A549 (cell line): ENCODE measurements at regions not wholly inside any gene's neighbourhood (a gene's known extent, or its start where the extent isn't known, plus 50 kb on each side); places are given as distances from the start of the nearest gene placed in this dataset.

Experiments used
- ATAC-seq, 2 experiments: fragments of 200-7000 bp in 1 of 2; fragments of >200 bp in 1 of 2; cut with Nextera tagmentation in 1 of 2; cut with Tn5 transposase in 1 of 2; 3 replicates each; pipeline versions ENCODE4 v1.8.0 to v1.9.1; 2018 to 2020; ENCODE audit warnings: mild to moderate bottlenecking in 1 of 2, moderate library complexity in 1 of 2
- CTCF ChIA-PET: fragments of 300-600 bp; sonication (Branson Sonifier 250); formaldehyde crosslinking; extraction: SDS; loops from one replicate; lab custom pipeline; 2021; ENCODE audit warnings: antibody characterized with exemption, inconsistent platforms; lab: Yijun Ruan, JAX
- POLR2A ChIA-PET: fragments of 350-600 bp; formaldehyde crosslinking; extraction: SDS; loops from one replicate; lab custom pipeline; 2021; ENCODE audit warnings: antibody characterized with exemption, inconsistent platforms; lab: Yijun Ruan, JAX
- DNase-seq, 2 experiments: peaks; one replicate each; pipeline versions ENCODE4 v3.0.0 to v3.0.0-alpha.2; 2011 to 2016; ENCODE audit warnings: low read depth in 1 of 2, low spot score in 1 of 2
- FAIRE-seq: peaks from 2 replicates; lab custom pipeline; 2011; peaks lifted over from hg19 to GRCh38; lab: Jason Lieb, UNC
- H3K27ac ChIP-seq, 2 experiments: fragments of >200 bp; sonication (Bioruptor Twin); formaldehyde crosslinking; 3 replicates each; pipeline ENCODE4 v1.5.1; 2016 to 2017
- H3K4me1 ChIP-seq: fragments of >200 bp; sonication (Bioruptor Twin); formaldehyde crosslinking; 3 replicates; pipeline ENCODE4 v1.6.1; 2016
- H3K4me2 ChIP-seq: fragments of >200 bp; sonication (Bioruptor Twin); formaldehyde crosslinking; 3 replicates; pipeline ENCODE4 v1.6.1; 2016
- H3K4me3 ChIP-seq: fragments of >200 bp; sonication (Bioruptor Twin); formaldehyde crosslinking; 3 replicates; pipeline ENCODE4 v1.5.1; 2016
- H3K9me3 ChIP-seq: fragments of >200 bp; sonication (Bioruptor Twin); formaldehyde crosslinking; 3 replicates; pipeline ENCODE4 v1.6.1; 2016
- BHLHE40 ChIP-seq: IDR thresholded peaks from 2 replicates; pipeline ENCODE4 v1.6.1; 2012; ENCODE audit warnings: low read depth, low read length, inconsistent platforms
- CEBPB ChIP-seq, 2 experiments: fragments of >200 bp in 1 of 2; sonication (Bioruptor Twin) in 1 of 2; formaldehyde crosslinking in 1 of 2; IDR thresholded peaks; 2 replicates each; pipeline ENCODE4 v1.6.1; 2012 to 2016
- EHF ChIP-seq: fragments of 250-450 bp; sonication (Bioruptor Pico); IDR thresholded peaks from 2 replicates; pipeline ENCODE4 v1.5.0; 2020; ENCODE audit warnings: mild to moderate bottlenecking
- FOSL2 ChIP-seq, 2 experiments: fragments of 450-650 bp in 1 of 2; fragments of >200 bp in 1 of 2; sonication (Bioruptor Twin) in 1 of 2; formaldehyde crosslinking; IDR thresholded peaks; 2 replicates each; pipeline versions ENCODE4 v1.5.0 to v1.6.1; 2016 to 2020; ENCODE audit warnings: mild to moderate bottlenecking in 1 of 2, moderate library complexity in 1 of 2
- FOXS1 ChIP-seq: fragments of 250-450 bp; sonication (Bioruptor Pico); IDR thresholded peaks from 2 replicates; pipeline ENCODE4 v1.5.0; 2020; ENCODE audit warnings: mild to moderate bottlenecking, moderate library complexity
- GATA3 ChIP-seq: IDR thresholded peaks from 2 replicates; pipeline ENCODE4 v1.6.1; 2012; ENCODE audit warnings: borderline replicate concordance
- HEYL ChIP-seq: fragments of 250-450 bp; sonication (Bioruptor Pico); IDR thresholded peaks from 2 replicates; pipeline ENCODE4 v1.8.0; 2021; ENCODE audit warnings: mild to moderate bottlenecking, moderate library complexity
- HOXB5 ChIP-seq: fragments of 250-450 bp; sonication (Bioruptor Pico); IDR thresholded peaks from 2 replicates; pipeline ENCODE4 v1.5.0; 2020; ENCODE audit warnings: mild to moderate bottlenecking, moderate library complexity
- JUN ChIP-seq, 2 experiments: fragments of >200 bp; sonication (Bioruptor Twin); formaldehyde crosslinking; IDR thresholded peaks; 2 replicates in 1 of 2; 3 replicates in 1 of 2; pipeline ENCODE4 v1.6.1; 2016 to 2017
- MAFK ChIP-seq: fragments of 450-650 bp; IDR thresholded peaks from 2 replicates; pipeline ENCODE4 v1.6.1; 2014; ENCODE audit not compliant: partially characterized antibody
- MAZ ChIP-seq: fragments of 150-350 bp; IDR thresholded peaks from 2 replicates; pipeline ENCODE4 v1.6.1; 2014; ENCODE audit warnings: antibody characterized with exemption, low read depth, low read length, borderline replicate concordance
- NPAS2 ChIP-seq: fragments of 250-450 bp; sonication (Bioruptor Pico); IDR thresholded peaks from 2 replicates; pipeline ENCODE4 v1.8.0; 2022; ENCODE audit warnings: mild to moderate bottlenecking, moderate library complexity, borderline replicate concordance
- PHF8 ChIP-seq: fragments of 200-600 bp; sonication (generic); IDR thresholded peaks from 2 replicates; pipeline ENCODE4 v1.6.1; 2016; ENCODE audit warnings: low read depth, mild to moderate bottlenecking, antibody characterized with exemption, moderate library complexity, borderline replicate concordance
- RARB ChIP-seq: fragments of 250-450 bp; sonication (Bioruptor Pico); IDR thresholded peaks from 2 replicates; pipeline ENCODE4 v1.8.0; 2021; ENCODE audit warnings: mild to moderate bottlenecking, moderate library complexity
- RFX5 ChIP-seq: fragments of 450-650 bp; IDR thresholded peaks from 2 replicates; pipeline ENCODE4 v1.7.1; 2014; ENCODE audit warnings: antibody characterized with exemption, mild to moderate bottlenecking, moderate library complexity
- RNF2 ChIP-seq: fragments of 200-600 bp; sonication (generic); IDR thresholded peaks from 2 replicates; pipeline ENCODE4 v1.6.1; 2016; ENCODE audit warnings: low read depth, mild to moderate bottlenecking, antibody characterized with exemption, moderate library complexity, borderline replicate concordance
- SREBF2 ChIP-seq: fragments of 450-650 bp; IDR thresholded peaks from 2 replicates; pipeline ENCODE4 v1.6.1; 2014; ENCODE audit warnings: mild to moderate bottlenecking, moderate library complexity
- ZSCAN20 ChIP-seq: fragments of 250-450 bp; sonication (Bioruptor Pico); IDR thresholded peaks from 2 replicates; pipeline ENCODE4 v1.8.0; 2022; ENCODE audit warnings: mild to moderate bottlenecking, moderate library complexity
- WGBS: methylation state at CpG from one replicate; pipeline ENCODE4 v1.1.6; 2017; ENCODE audit errors: missing lambda C conversion rate; 5-methylcytosine and 5-hydroxymethylcytosine counted together
- TF ChIP-seq, protein P1 (sequence below): fragments of >200 bp; sonication (Bioruptor Twin); formaldehyde crosslinking; IDR thresholded peaks from 2 replicates; pipeline ENCODE4 v1.6.1; 2016
- TF ChIP-seq, protein P2 (sequence below): fragments of 250-450 bp; sonication (Bioruptor Pico); IDR thresholded peaks from 2 replicates; pipeline ENCODE4 v1.5.0; 2021; ENCODE audit warnings: mild to moderate bottlenecking, moderate library complexity, borderline replicate concordance
- TF ChIP-seq, protein P3 (sequence below): fragments of >200 bp; sonication (Bioruptor Twin); formaldehyde crosslinking; IDR thresholded peaks from 3 replicates; pipeline ENCODE4 v1.5.1; 2016
- TF ChIP-seq, protein P4 (sequence below): fragments of >200 bp; sonication (Bioruptor Twin); formaldehyde crosslinking; IDR thresholded peaks from 3 replicates; pipeline ENCODE4 v1.6.1; 2016
- TF ChIP-seq, protein P5 (sequence below): fragments of 450-650 bp; IDR thresholded peaks from 2 replicates; pipeline ENCODE4 v1.6.1; 2014; ENCODE audit warnings: antibody characterized with exemption

DNA sequence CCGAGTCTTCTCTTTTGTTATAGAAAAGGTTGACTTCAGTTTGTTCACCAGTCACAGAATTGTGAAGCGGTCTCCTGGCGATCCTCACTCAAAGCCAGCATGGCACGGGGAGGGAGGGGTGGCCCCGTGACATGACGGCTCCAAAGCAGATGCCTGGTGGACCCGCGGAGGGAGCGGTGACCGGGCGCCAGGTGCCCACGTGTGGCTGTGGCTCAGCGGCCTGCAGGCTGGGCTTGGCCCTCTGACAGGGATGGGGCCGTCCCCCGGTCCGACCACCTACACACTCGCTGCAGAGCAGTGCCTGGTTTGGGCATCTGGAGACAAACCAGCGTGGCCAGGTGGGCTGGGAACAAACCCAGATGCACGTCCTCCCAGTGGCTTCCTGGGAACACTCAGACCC lies 129.1 kb upstream of the SNTG2 start:
- TF ChIP-seq PHF8 (no peak), ZSCAN20 (CRISPR knock-in tag) (no peak), FOXS1 (CRISPR knock-in tag) (no peak), SREBF2 (no peak), NPAS2 (CRISPR knock-in tag) (no peak), JUN (IDR thresholded peaks at IDR 0.05) (no peak), BHLHE40 (no peak), CEBPB (IDR thresholded peaks at IDR 0.05) (no peak), MAFK (no peak), EHF (CRISPR knock-in tag) (no peak)
- TF ChIP-seq, protein P1, sequence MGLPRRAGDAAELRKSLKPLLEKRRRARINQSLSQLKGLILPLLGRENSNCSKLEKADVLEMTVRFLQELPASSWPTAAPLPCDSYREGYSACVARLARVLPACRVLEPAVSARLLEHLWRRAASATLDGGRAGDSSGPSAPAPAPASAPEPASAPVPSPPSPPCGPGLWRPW = no peak
- TF ChIP-seq, protein P2, sequence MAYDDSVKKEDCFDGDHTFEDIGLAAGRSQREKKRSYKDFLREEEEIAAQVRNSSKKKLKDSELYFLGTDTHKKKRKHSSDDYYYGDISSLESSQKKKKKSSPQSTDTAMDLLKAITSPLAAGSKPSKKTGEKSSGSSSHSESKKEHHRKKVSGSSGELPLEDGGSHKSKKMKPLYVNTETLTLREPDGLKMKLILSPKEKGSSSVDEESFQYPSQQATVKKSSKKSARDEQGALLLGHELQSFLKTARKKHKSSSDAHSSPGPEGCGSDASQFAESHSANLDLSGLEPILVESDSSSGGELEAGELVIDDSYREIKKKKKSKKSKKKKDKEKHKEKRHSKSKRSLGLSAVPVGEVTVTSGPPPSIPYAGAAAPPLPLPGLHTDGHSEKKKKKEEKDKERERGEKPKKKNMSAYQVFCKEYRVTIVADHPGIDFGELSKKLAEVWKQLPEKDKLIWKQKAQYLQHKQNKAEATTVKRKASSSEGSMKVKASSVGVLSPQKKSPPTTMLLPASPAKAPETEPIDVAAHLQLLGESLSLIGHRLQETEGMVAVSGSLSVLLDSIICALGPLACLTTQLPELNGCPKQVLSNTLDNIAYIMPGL = no peak
- DNase-seq = no peak
- no peaks in the 10 kb centered on the region for H3K9me3 ChIP-seq
- FAIRE-seq = no peak
- CTCF ChIA-PET = no interaction called here
- POLR2A ChIA-PET = no interaction called here
- H3K4me1 ChIP-seq = no peaks in the 10 kb centered on the region
- WGBS = 18% methylated on average over 11 of the region's 19 CpGs
- no peak overlapping the region for H3K4me2 ChIP-seq
- H3K27ac ChIP-seq = no peak overlapping the region
- ATAC-seq = peak in 1 of 2 experiments; percentile 26; a peak in 1 of 6 replicates
- H3K4me3 ChIP-seq = no peak overlapping the region

DNA sequence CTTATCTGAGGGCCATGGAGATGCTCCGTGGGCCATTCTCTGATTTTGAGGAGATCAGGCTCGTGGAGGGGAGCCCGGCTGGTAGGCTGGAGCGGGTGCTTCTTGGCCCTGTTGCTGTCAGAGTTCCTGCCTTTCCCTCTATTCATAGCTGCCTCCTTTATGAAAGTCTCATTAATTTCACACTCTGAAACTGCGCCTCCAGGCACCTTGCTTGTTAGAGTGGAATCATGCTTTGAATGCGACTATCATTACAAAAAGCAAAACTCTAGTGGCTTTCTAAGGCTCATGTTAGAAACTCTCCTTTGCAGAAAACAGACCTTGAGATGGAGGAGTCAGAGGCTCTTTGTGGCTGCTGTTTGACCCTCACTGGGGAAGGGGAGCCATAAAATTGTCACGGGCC lies 131.0 kb upstream of the SNTG2 start:
- Histone ChIP-seq H3K27ac (no peak overlapping the region), H3K4me1 (no peaks in the 10 kb centered on the region), H3K9me3 (no peaks in the 10 kb centered on the region), H3K4me3 (no peak overlapping the region), H3K4me2 (no peak overlapping the region)
- CTCF ChIA-PET = no interaction called here
- ATAC-seq (no peak), DNase-seq (no peak), FAIRE-seq (no peak)
- POLR2A ChIA-PET = no interaction called here
- TF ChIP-seq MAZ = no peak
- TF ChIP-seq NPAS2 (CRISPR knock-in tag) = no peak
- TF ChIP-seq, protein P3, sequence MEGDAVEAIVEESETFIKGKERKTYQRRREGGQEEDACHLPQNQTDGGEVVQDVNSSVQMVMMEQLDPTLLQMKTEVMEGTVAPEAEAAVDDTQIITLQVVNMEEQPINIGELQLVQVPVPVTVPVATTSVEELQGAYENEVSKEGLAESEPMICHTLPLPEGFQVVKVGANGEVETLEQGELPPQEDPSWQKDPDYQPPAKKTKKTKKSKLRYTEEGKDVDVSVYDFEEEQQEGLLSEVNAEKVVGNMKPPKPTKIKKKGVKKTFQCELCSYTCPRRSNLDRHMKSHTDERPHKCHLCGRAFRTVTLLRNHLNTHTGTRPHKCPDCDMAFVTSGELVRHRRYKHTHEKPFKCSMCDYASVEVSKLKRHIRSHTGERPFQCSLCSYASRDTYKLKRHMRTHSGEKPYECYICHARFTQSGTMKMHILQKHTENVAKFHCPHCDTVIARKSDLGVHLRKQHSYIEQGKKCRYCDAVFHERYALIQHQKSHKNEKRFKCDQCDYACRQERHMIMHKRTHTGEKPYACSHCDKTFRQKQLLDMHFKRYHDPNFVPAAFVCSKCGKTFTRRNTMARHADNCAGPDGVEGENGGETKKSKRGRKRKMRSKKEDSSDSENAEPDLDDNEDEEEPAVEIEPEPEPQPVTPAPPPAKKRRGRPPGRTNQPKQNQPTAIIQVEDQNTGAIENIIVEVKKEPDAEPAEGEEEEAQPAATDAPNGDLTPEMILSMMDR = no peak
- TF ChIP-seq RFX5 = no peak
- TF ChIP-seq RNF2 = no peak
- TF ChIP-seq HEYL (CRISPR knock-in tag) = no peak
- TF ChIP-seq, protein P4, sequence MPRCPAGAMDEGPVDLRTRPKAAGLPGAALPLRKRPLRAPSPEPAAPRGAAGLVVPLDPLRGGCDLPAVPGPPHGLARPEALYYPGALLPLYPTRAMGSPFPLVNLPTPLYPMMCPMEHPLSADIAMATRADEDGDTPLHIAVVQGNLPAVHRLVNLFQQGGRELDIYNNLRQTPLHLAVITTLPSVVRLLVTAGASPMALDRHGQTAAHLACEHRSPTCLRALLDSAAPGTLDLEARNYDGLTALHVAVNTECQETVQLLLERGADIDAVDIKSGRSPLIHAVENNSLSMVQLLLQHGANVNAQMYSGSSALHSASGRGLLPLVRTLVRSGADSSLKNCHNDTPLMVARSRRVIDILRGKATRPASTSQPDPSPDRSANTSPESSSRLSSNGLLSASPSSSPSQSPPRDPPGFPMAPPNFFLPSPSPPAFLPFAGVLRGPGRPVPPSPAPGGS = no peak
- TF ChIP-seq, protein P5, sequence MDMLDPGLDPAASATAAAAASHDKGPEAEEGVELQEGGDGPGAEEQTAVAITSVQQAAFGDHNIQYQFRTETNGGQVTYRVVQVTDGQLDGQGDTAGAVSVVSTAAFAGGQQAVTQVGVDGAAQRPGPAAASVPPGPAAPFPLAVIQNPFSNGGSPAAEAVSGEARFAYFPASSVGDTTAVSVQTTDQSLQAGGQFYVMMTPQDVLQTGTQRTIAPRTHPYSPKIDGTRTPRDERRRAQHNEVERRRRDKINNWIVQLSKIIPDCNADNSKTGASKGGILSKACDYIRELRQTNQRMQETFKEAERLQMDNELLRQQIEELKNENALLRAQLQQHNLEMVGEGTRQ = no peak
- no peak for TF ChIP-seq GATA3
- TF ChIP-seq MAFK = no peak
- TF ChIP-seq HOXB5 (CRISPR knock-in tag) = no peak
- TF ChIP-seq, protein P1 = no peak
- TF ChIP-seq FOSL2 (IDR thresholded peaks at IDR 0.05) = no peak
- no peak for TF ChIP-seq FOSL2 (CRISPR knock-in tag; IDR thresholded peaks at IDR 0.05)
- TF ChIP-seq RARB (CRISPR knock-in tag) = no peak
- WGBS = 36% methylated on average over 7 of the region's 7 CpGs
